Cardiac muscle cell (in vitro differentiated cells and primary cell): ENCODE measurements at regions not wholly inside any gene's neighbourhood (a gene's known extent, or its start where the extent isn't known, plus 50 kb on each side); places are given as distances from the start of the nearest gene placed in this dataset.
A peak's percentile ranks its signal among the peaks of the same experiment; 100 is the strongest.

Experiments used
- DNase-seq, 2 donors: peaks; one replicate each; pipeline versions ENCODE4 v3.0.0 to v3.0.0-alpha.2; 2010 to 2017; ENCODE audit warnings: low read depth in 1 of 2, low spot score in 1 of 2
- H3K27ac ChIP-seq: fragments of 200-600 bp; sonication (generic); 2 replicates; pipeline ENCODE4 v1.5.1; 2016
- H3K27me3 ChIP-seq: fragments of 200-600 bp; sonication (generic); 2 replicates; pipeline ENCODE4 v1.6.0; 2016; ENCODE audit warnings: control low read depth
- H3K36me3 ChIP-seq: fragments of 200-600 bp; sonication (generic); 2 replicates; pipeline ENCODE4 v1.5.1; 2016; ENCODE audit warnings: control low read depth
- H3K4me1 ChIP-seq: fragments of 200-600 bp; sonication (generic); 2 replicates; pipeline ENCODE4 v1.8.1; 2017; ENCODE audit warnings: low read depth, mild to moderate bottlenecking, mixed run types
- H3K4me3 ChIP-seq: fragments of 200-600 bp; sonication (generic); 2 replicates; pipeline ENCODE4 v1.5.1; 2016; ENCODE audit warnings: mild to moderate bottlenecking
- H3K9me3 ChIP-seq: fragments of 200-600 bp; sonication (generic); 2 replicates; pipeline ENCODE4 v1.5.1; 2017; ENCODE audit warnings: low read depth, mild to moderate bottlenecking, control low read depth
- TF ChIP-seq, protein P1 (sequence below): IDR thresholded peaks from 2 replicates; pipeline ENCODE4 v1.5.1; 2012; ENCODE audit warnings: low read depth, mild to moderate bottlenecking, low read length

- Histone ChIP-seq H3K4me1 (no peaks in the 10 kb centered on the region), H3K27me3 (no peaks in the 10 kb centered on the region), H3K9me3 (no peaks in the 10 kb centered on the region), H3K36me3 (no peaks in the 10 kb centered on the region), H3K27ac (no peak overlapping the region), H3K4me3 (no peak overlapping the region)
- DNase-seq, result no peak
- TF ChIP-seq, protein P1, sequence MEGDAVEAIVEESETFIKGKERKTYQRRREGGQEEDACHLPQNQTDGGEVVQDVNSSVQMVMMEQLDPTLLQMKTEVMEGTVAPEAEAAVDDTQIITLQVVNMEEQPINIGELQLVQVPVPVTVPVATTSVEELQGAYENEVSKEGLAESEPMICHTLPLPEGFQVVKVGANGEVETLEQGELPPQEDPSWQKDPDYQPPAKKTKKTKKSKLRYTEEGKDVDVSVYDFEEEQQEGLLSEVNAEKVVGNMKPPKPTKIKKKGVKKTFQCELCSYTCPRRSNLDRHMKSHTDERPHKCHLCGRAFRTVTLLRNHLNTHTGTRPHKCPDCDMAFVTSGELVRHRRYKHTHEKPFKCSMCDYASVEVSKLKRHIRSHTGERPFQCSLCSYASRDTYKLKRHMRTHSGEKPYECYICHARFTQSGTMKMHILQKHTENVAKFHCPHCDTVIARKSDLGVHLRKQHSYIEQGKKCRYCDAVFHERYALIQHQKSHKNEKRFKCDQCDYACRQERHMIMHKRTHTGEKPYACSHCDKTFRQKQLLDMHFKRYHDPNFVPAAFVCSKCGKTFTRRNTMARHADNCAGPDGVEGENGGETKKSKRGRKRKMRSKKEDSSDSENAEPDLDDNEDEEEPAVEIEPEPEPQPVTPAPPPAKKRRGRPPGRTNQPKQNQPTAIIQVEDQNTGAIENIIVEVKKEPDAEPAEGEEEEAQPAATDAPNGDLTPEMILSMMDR, result no peak
These were observed 118.4 kb downstream of the LRRC30 start for GRCh38 chr18:7349181-7349837.

DNA sequence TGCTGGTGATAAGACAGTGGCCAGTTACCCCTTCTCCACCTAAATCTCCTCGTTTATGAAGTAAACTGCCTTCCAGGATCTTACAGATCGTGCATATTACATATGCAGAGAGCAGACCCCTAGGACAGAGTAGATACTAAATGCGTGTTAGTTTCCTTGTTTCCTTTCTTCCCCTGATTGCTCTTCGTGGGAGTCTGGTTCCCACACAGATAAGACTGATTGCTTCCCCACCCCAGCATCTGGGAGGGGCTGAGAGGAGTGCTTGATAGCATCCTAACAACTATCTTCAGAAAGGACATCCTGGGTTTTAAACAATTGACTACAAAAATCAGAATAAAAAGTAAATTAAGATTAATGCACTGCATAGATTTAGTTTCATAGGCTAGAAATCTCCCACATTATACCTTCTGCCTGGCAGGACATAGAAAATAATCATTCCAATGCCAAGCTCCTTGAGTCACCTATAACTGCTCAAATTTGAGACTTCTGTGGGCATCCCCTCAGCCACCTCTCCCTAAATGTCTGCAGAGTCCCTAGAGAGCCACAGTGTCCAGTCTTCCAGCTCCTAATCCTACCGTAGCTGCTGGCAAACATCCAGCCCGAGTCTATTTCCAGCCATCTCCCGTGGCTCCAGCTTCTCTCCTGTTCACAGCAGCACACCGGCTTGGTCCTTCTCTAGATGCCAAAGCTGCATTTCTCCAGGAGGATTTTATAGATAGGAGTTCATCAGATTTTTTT is 128.3 kb downstream of the LRRC30 start:
- Histone ChIP-seq H3K27ac (no peak overlapping the region), H3K4me3 (no peak overlapping the region), H3K4me1 (peaks cover 12% of the 10 kb centered on the region), H3K9me3 (no peaks in the 10 kb centered on the region), H3K36me3 (no peaks in the 10 kb centered on the region), H3K27me3 (peaks cover 3% of the 10 kb centered on the region)
- peak in 1 of 2 donors; percentile 72 for DNase-seq
- TF ChIP-seq, protein P1, result no peak

DNA sequence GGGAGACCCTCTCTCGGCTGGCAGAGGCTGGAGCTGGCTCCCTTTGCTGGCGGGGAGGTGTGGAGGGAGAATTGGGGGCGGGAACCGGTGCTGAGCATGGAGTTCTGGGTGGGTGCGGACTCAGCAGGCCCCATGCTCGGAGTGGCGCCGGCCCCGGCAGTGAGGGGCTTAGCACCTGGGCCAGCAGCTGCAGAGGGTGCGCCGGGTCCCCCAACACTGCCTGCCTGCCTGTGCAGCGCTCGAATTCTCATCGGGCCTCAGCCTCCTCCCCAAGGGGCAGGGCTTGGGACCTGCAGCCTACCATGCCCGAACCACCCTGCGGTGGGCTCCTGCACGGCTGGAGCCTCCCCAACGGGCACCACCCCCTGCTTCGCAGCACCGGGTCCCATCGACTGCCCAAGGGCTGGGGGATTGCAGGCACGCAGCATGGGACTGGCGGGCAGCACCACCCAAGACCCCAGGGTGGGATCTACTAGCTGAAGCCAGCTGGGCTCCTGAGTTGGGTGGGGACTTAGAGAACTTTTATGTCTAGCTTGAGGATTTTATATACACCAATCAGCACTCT is 129.8 kb downstream of the LRRC30 start:
- H3K9me3 ChIP-seq, result no peaks in the 10 kb centered on the region
- H3K27me3 ChIP-seq, result no peaks in the 10 kb centered on the region
- H3K36me3 ChIP-seq, result no peaks in the 10 kb centered on the region
- H3K27ac ChIP-seq, result no peak overlapping the region
- H3K4me3 ChIP-seq, result no peak overlapping the region
- no peak for DNase-seq
- H3K4me1 ChIP-seq, result peaks cover 12% of the 10 kb centered on the region
- TF ChIP-seq, protein P1, result no peak

GRCh38 chr18:7363338-7363737 is 132.4 kb downstream of the LRRC30 start:
- no peaks in the 10 kb centered on the region for H3K36me3 ChIP-seq
- peaks cover 12% of the 10 kb centered on the region for H3K4me1 ChIP-seq
- no peak for DNase-seq
- no peaks in the 10 kb centered on the region for H3K27me3 ChIP-seq
- H3K4me3 ChIP-seq, result no peak overlapping the region
- no peaks in the 10 kb centered on the region for H3K9me3 ChIP-seq
- TF ChIP-seq, protein P1, result no peak
- no peak overlapping the region for H3K27ac ChIP-seq

DNA sequence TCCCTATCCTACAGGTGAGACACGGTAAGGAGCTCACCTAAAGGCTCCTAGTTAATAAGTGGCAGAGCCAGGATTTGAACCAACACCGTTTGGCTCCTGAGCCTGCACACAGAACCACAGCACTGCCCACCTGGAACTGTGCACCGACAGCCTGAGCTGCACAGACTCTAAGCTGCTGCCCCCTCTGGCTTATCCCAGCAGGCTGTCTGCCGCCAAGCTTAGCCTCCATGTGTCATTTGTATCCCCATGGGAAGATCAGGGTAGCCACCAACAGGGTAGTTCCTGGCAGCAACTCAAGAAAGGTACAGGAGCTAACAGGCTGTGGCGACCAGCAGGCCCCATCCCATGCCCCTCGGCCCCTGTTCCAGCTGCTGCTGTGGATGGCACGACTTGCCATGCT is 135.7 kb downstream of the LRRC30 start:
- Histone ChIP-seq H3K9me3 (no peaks in the 10 kb centered on the region), H3K27ac (no peak overlapping the region), H3K4me1 (no peaks in the 10 kb centered on the region), H3K4me3 (no peak overlapping the region), H3K36me3 (no peaks in the 10 kb centered on the region), H3K27me3 (no peaks in the 10 kb centered on the region)
- DNase-seq, result no peak
- TF ChIP-seq, protein P1, result no peak
